ENCODE measurements at regions not wholly inside any gene's neighbourhood (a gene's known extent, or its start where the extent isn't known, plus 50 kb on each side); places are given as distances from the start of the nearest gene placed in this dataset.

- TF ChIP-seq POLR2AphosphoS5 (IDR thresholded peaks at IDR 0.05; ENCODE audit: low read depth) = no peak
- TF ChIP-seq CTCF (IDR thresholded peaks at IDR 0.05; ENCODE audit: insufficient read depth, low read length) = no peak
- TF ChIP-seq GABPA (IDR thresholded peaks at IDR 0.05; ENCODE audit: low read depth) = no peak
- TF ChIP-seq SPI1 (IDR thresholded peaks at IDR 0.05; ENCODE audit: borderline replicate concordance, low read depth) = peak; percentile 59; the same call in 1 of the 2 replicates
- TF ChIP-seq REST (IDR thresholded peaks at IDR 0.05; ENCODE audit: insufficient replicate concordance, low read depth) = no peak
These were observed 264.4 kb downstream of the SKAP2 start for GRCh38 chr7:26599982-26600381.

All from HL-60 (cell line).